Caco-2 (cell line): ENCODE measurements at regions not wholly inside any gene's neighbourhood (a gene's known extent, or its start where the extent isn't known, plus 50 kb on each side); places are given as distances from the start of the nearest gene placed in this dataset.

Experiments
- BruUV-seq: library from RNA; stranded (reverse); fragments of 400-500 nt; replicated peaks from 2 replicates; lab custom pipeline; 2021; lab: Mats Ljungman, UMichigan
- CTCF ChIA-PET: fragments of 300-600 bp; sonication (Branson Sonifier 250); formaldehyde crosslinking; loops from one replicate; lab custom pipeline; 2022; ENCODE audit warnings: antibody characterized with exemption; lab: Charles Lee
- POLR2A ChIA-PET: fragments of 300-600 bp; sonication (Branson Sonifier 250); formaldehyde crosslinking; loops from one replicate; lab custom pipeline; 2022; ENCODE audit warnings: antibody characterized with exemption; lab: Charles Lee
- DNase-seq, 2 experiments: peaks; one replicate each; pipeline versions ENCODE4 v3.0.0 to v3.0.0-alpha.2; 2020 to 2022
- H3K27me3 ChIP-seq: replicated peaks from 2 replicates; pipeline ENCODE4 v1.6.0; 2011; ENCODE audit warnings: low read length; ENCODE audit not compliant: control insufficient read depth, insufficient read depth
- H3K36me3 ChIP-seq: 2 replicates; pipeline ENCODE4 v1.5.1; 2011; ENCODE audit warnings: low read length; ENCODE audit not compliant: control insufficient read depth, insufficient read depth
- H3K4me1 ChIP-seq: fragments of 250-450 bp; sonication (Bioruptor Pico); 2 replicates; pipeline ENCODE4 v1.5.1; 2020; ENCODE audit warnings: mild to moderate bottlenecking
- H3K4me3 ChIP-seq: 2 replicates; pipeline ENCODE4 v1.5.1; 2011; ENCODE audit warnings: low read depth, mild to moderate bottlenecking, control low read depth, low read length
- H3K9me3 ChIP-seq: fragments of 250-450 bp; sonication (Bioruptor Pico); 2 replicates; pipeline ENCODE4 v1.5.1; 2020; ENCODE audit warnings: mild to moderate bottlenecking, moderate library complexity
- H3K27ac Mint-ChIP-seq: one replicate; pipeline ENCODE4 v1.8.0; 2022; ENCODE audit warnings: mixed read lengths; ENCODE audit not compliant: unreplicated experiment
- H3K27me3 Mint-ChIP-seq: one replicate; pipeline ENCODE4 v1.8.0; 2022; ENCODE audit warnings: mixed read lengths; ENCODE audit not compliant: insufficient read depth, unreplicated experiment
- H3K36me3 Mint-ChIP-seq: one replicate; pipeline ENCODE4 v1.8.0; 2022; ENCODE audit warnings: mild to moderate bottlenecking, mixed read lengths; ENCODE audit not compliant: insufficient read depth, unreplicated experiment
- H3K4me1 Mint-ChIP-seq: one replicate; pipeline ENCODE4 v1.8.0; 2022; ENCODE audit warnings: low read depth, mixed read lengths; ENCODE audit not compliant: unreplicated experiment
- H3K4me3 Mint-ChIP-seq: one replicate; pipeline ENCODE4 v1.8.0; 2022; ENCODE audit warnings: mild to moderate bottlenecking, moderate library complexity, mixed read lengths; ENCODE audit not compliant: unreplicated experiment
- H3K9me3 Mint-ChIP-seq: one replicate; pipeline ENCODE4 v1.8.0; 2022; ENCODE audit warnings: mixed read lengths; ENCODE audit not compliant: unreplicated experiment
- intact Hi-C: fragments of 100-400 bp; cut with micrococcal nuclease; formaldehyde crosslinking; loops from one replicate; pipeline ENCODE4 v1.10.0; 2022; ENCODE audit not compliant: unreplicated experiment
- TF ChIP-seq, protein P1 (sequence below), 2 experiments: fragments of 200-600 bp in 1 of 2; IDR thresholded peaks; 1 replicate in 1 of 2; 2 replicates in 1 of 2; pipeline versions ENCODE4 v1.5.1 to v1.8.0; 2011 to 2022; ENCODE audit warnings: antibody characterized with exemption in 1 of 2, control low read depth in 1 of 2, inconsistent platforms in 1 of 2, low read depth in 1 of 2, low read length in 1 of 2, mild to moderate bottlenecking in 1 of 2, moderate library complexity in 1 of 2; ENCODE audit not compliant: insufficient read depth in 1 of 2, severe bottlenecking in 1 of 2, unreplicated experiment in 1 of 2

DNA sequence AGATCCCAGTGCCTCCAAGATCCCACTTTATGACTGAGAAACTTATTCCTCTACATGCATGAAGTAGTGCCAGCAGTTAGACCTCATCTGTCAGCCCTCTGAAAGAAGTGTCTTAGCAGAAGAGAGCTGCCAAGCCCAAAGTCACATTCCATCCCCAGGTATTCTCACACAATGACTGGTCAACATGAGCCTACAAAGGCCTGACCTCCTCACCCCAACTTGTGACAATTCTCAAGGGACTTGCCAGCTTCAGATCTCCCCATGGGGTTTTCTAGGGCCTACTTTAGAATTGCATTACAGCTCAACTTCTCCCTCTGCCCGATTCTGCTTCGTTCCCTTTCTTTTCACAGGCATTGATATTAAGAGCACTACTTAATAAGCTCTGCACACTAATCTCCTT is 393.8 kb upstream of the SLC30A5 start:
- peaks cover 5% of the 10 kb centered on the region for H3K9me3 Mint-ChIP-seq
- CTCF ChIA-PET: no interaction called here
- Histone ChIP-seq H3K4me1 (no peaks in the 10 kb centered on the region), H3K27me3 (no peaks in the 10 kb centered on the region), H3K9me3 (0 out of 2 replicates have a peak, but pooled peaks cover 4% of the 10 kb centered on the region), H3K4me3 (no peak overlapping the region), H3K36me3 (no peaks in the 10 kb centered on the region)
- TF ChIP-seq, protein P1, sequence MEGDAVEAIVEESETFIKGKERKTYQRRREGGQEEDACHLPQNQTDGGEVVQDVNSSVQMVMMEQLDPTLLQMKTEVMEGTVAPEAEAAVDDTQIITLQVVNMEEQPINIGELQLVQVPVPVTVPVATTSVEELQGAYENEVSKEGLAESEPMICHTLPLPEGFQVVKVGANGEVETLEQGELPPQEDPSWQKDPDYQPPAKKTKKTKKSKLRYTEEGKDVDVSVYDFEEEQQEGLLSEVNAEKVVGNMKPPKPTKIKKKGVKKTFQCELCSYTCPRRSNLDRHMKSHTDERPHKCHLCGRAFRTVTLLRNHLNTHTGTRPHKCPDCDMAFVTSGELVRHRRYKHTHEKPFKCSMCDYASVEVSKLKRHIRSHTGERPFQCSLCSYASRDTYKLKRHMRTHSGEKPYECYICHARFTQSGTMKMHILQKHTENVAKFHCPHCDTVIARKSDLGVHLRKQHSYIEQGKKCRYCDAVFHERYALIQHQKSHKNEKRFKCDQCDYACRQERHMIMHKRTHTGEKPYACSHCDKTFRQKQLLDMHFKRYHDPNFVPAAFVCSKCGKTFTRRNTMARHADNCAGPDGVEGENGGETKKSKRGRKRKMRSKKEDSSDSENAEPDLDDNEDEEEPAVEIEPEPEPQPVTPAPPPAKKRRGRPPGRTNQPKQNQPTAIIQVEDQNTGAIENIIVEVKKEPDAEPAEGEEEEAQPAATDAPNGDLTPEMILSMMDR (IDR thresholded peaks at IDR 0.05; ENCODE audit: insufficient read depth in 1 of 2, low read depth in 1 of 2, low read length in 1 of 2, severe bottlenecking in 1 of 2, unreplicated experiment in 1 of 2): no peak
- H3K27me3 Mint-ChIP-seq: peaks cover 2% of the 10 kb centered on the region
- intact Hi-C loops: no loop called here
- H3K27ac Mint-ChIP-seq: no peak overlapping the region
- no peak overlapping the region for H3K4me3 Mint-ChIP-seq
- no peak for DNase-seq
- BruUV-seq: no TSS peak
- POLR2A ChIA-PET: no interaction called here
- H3K4me1 Mint-ChIP-seq: no peaks in the 10 kb centered on the region
- H3K36me3 Mint-ChIP-seq: no peaks in the 10 kb centered on the region

DNA sequence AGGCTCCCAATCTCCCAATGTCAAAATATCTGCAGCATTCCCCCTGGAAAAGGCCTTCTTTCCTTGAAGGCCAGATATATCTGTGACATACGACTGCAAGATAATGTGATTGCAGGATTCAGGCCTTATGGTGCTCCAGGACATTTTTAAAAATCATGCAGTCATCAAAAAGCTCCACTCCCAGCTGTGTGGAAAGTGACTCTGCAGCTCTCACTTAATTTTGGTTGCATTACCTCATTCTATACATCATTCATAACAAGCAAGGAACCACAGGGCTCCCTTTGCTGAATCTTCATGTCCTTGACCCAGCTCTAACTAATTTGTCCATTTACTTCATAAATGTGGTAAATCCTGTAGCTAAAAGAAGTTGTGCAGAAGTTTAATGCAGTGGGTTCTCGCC is 386.2 kb upstream of the SLC30A5 start:
- POLR2A ChIA-PET: no interaction called here
- TF ChIP-seq, protein P1 (IDR thresholded peaks at IDR 0.05; ENCODE audit: insufficient read depth in 1 of 2, low read depth in 1 of 2, low read length in 1 of 2, severe bottlenecking in 1 of 2, unreplicated experiment in 1 of 2): no peak
- BruUV-seq: no TSS peak
- Histone ChIP-seq H3K36me3 (no peaks in the 10 kb centered on the region), H3K4me3 (no peak overlapping the region), H3K4me1 (no peaks in the 10 kb centered on the region), H3K27me3 (no peaks in the 10 kb centered on the region), H3K9me3 (no peaks in the 10 kb centered on the region)
- H3K9me3 Mint-ChIP-seq: peaks cover 16% of the 10 kb centered on the region
- H3K4me3 Mint-ChIP-seq: no peak overlapping the region
- H3K27ac Mint-ChIP-seq: no peak overlapping the region
- no peaks in the 10 kb centered on the region for H3K36me3 Mint-ChIP-seq
- no peak for DNase-seq
- peaks cover 15% of the 10 kb centered on the region for H3K27me3 Mint-ChIP-seq
- intact Hi-C loops: no loop called here
- CTCF ChIA-PET: no interaction called here
- H3K4me1 Mint-ChIP-seq: no peaks in the 10 kb centered on the region

DNA sequence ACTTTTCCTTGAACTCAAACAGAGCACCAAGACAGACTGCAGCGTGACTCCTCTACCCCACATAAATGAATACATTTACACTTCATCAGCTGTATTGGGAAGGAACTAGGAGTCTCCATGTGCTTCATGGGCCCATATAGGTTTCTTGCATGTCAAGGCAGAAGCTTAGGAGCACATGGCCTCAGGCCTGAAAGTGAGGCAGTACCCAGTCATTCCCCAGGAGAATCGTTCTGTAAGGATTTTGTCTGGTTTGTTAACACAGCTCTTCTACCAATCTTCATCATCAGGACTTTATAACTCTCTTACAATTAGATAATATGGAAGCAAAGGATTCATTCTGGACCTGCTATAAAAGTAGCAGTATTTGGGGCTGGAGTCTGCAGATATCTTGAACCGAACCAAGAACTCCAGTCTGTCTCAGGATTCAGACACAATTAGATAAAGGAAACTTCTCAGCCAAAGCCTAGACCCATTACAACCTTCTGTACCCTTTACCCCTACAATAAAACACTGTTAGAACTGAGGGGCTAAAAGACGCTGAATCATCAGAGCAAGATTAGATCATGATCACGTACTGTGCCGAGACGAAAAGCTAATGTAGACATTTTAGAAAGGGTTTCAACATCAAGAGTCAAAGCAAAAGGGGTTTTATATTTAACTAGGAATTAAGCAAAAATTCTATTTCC is 385.5 kb upstream of the SLC30A5 start:
- DNase-seq: no peak
- Mint-ChIP-seq H3K27me3 (peaks cover 17% of the 10 kb centered on the region), H3K9me3 (peaks cover 16% of the 10 kb centered on the region), H3K27ac (no peak overlapping the region), H3K36me3 (no peaks in the 10 kb centered on the region), H3K4me3 (no peak overlapping the region), H3K4me1 (no peaks in the 10 kb centered on the region)
- TF ChIP-seq, protein P1 (IDR thresholded peaks at IDR 0.05; ENCODE audit: insufficient read depth in 1 of 2, low read depth in 1 of 2, low read length in 1 of 2, severe bottlenecking in 1 of 2, unreplicated experiment in 1 of 2): no peak
- POLR2A ChIA-PET: no interaction called here
- CTCF ChIA-PET: no interaction called here
- Histone ChIP-seq H3K27me3 (no peaks in the 10 kb centered on the region), H3K4me3 (no peak overlapping the region), H3K9me3 (no peaks in the 10 kb centered on the region), H3K36me3 (no peaks in the 10 kb centered on the region), H3K4me1 (no peaks in the 10 kb centered on the region)
- no TSS peak for BruUV-seq
- intact Hi-C loops: no loop called here
